NT2/D1 (cell line): ENCODE measurements at regions not wholly inside any gene's neighbourhood (a gene's known extent, or its start where the extent isn't known, plus 50 kb on each side); places are given as distances from the start of the nearest gene placed in this dataset.

Experiments used
- SUZ12 ChIP-seq: IDR thresholded peaks from 2 replicates; pipeline ENCODE4 v1.6.1; 2011; ENCODE audit not compliant: insufficient read length, insufficient read depth; ENCODE audit errors: extremely low read depth
- YY1 ChIP-seq: IDR thresholded peaks from 2 replicates; pipeline ENCODE4 v1.6.1; 2011; ENCODE audit not compliant: insufficient read length, insufficient read depth

- TF ChIP-seq SUZ12 (no peak), YY1 (no peak)
Observed at GRCh38 chr1:201749059-201749690, 79.8 kb upstream of the IPO9 start.
